Stimulated activated CD8-positive, alpha-beta memory T cell treated with anti-CD3 and anti-CD28 coated beads, Interleukin-15, amount 100 ng/mL, for 1 hour (primary cell): ENCODE measurements at regions not wholly inside any gene's neighbourhood (a gene's known extent, or its start where the extent isn't known, plus 50 kb on each side); places are given as distances from the start of the nearest gene placed in this dataset.
"Not testable (repeated sequence)": the region's sequence is repeated elsewhere in the genome, so short reads cannot be mapped to it uniquely, and the experiment has no call there.

ENCODE experiments used
- DNase-seq: peaks from one replicate; pipeline ENCODE4 v3.0.0-alpha.2; 2020; ENCODE audit warnings: low read depth

- DNase-seq = no peak
Observed at GRCh38 chr3:170705131-170705530, 119.3 kb upstream of the SLC7A14 start.

DNA sequence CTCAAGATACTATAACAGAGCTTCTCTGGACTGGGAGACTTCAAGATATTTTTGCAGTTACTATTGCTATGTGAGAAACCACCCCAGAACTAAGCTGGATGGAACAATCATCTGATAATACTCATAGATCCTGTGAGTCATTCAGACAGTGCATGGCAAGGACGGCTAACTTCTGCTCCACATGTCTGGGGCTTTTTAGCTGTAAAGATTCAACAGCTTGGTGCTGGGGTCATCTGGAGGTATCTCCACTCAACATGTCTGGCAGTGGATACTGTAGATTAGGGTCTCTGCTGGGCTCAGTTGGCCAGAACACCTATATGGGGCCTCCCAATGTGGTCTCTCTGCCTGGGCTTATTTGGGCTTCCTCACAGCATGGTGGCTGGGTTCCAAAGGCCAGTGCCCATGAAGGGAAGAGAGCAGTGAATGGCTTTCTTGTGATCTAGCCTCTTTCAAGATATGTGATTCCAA lies 117.3 kb upstream of the SLC7A14 start:
- DNase-seq = no peak

- no peak for DNase-seq
Observed at GRCh38 chr3:170701696-170702678, 116.1 kb upstream of the SLC7A14 start.

DNA sequence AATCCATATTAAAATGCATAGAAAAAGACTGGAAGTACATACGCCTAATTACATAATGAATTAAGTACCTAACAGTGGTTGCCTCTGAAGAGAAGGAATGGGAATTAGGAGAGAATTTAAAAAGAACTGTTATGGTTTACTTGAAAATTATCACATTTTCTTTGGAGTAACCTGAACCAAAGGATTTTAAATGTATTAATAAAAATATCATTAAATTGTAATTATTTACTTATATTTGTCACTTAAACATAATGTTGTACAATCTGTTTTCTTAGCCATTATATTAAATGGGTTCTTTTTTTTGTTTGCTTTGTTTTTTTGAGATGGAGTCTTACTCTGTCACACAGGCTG lies 114.2 kb upstream of the SLC7A14 start:
- no peak for DNase-seq

GRCh38 chr3:170699158-170700053 lies 113.5 kb upstream of the SLC7A14 start:
- DNase-seq = no peak

DNA sequence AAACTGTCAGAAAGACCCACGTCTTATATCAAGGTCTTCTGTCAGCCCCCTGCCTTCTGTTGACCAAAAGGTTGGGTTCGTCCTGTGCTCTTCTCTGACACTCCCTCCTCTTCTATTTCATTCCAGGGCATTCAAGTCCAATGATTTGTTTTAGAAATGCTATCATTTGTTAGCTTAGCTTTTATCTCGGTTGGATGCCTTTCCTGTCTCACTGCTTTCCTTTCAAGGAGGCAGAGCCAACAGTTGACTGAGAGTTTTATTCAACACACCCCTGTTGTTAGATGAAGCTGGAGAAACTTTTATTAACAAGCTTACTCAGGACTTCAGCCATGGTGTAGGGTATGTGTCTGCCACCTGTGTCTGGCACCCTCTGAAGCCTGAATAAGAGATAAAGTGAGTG lies 112.0 kb upstream of the SLC7A14 start:
- no peak for DNase-seq

DNA sequence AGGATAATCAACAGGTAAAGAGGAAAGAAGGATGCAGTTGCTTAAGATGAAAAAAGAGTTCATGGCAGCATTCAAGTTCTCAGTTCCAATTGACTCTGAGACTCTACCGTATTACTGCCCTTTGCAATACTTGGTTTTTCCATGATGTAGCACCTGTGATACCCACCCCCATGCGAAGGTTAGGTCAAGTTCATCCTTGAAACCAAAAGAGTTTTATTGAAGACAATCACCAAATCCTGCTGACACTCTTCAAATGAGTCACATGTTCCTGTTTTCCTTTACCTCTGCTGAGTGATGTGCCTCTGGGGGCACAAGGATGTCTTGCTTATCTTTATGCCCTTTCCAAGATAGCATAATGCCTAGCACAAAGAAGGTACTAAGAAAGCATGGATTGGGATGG lies 111.3 kb upstream of the SLC7A14 start:
- no peak for DNase-seq

- DNase-seq = no peak
Observed at GRCh38 chr3:170695486-170696064, 109.7 kb upstream of the SLC7A14 start.

DNA sequence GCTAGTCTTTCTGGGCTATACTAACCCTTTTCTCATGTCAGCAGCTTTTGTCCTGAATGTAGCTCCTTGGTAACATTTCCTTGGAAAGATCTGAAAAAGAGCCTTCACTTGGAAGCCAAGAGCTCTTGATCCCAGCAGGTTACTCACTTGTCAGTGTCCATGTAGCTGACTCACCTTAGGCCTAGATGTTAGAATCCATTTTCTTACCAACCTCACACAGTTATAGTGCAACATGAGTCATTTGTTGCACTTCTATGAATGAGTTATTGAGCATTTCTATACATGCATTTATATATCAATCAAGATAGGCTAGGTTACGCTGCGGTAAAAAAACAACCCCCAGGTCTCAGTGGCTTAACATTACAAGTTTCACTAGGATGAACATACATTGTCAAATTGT lies 106.8 kb upstream of the SLC7A14 start:
- no peak for DNase-seq

- no peak for DNase-seq
Observed at GRCh38 chr3:170690661-170690981, 104.7 kb upstream of the SLC7A14 start.

DNA sequence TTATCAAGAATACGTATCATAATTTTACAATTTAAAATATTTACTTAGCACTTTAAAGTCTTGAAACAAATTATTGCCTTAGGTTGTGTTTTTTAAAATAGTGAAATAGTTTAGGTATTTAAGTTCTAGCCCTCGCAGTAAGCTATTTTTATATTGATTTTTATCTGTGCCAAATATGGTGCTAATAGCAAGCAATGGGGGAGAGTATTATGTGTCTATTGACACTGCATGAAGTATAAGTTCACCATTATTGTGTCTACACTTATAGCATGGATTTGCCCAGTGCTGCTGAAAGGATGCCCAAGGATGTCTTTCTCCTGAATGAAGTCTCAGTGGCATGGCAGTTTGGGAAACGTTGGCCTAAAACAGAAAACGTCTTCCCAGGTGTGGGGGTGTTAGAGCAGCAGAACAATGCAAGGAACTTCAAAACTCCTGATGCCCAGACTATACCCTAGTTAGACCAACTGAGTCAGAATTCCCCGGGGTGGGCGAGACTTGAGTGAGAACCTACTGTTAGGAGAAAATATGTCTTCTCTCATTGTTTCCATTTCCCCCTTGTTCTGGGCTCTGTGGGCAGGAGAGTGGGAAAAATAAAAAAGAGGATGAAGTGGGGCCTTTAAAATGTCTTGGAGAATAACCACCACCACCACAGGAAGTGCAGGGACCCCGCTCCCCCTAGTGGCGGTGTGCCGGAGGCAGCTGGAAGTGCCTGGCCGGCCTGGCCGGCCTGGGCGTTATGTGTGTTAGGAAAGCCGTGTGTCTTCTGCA lies 104.2 kb upstream of the SLC7A14 start:
- DNase-seq = peak; percentile 13

- DNase-seq = no peak
Observed at GRCh38 chr3:170689296-170689829, 103.5 kb upstream of the SLC7A14 start.

GRCh38 chr3:170688222-170688621 lies 102.3 kb upstream of the SLC7A14 start:
- DNase-seq = not testable (repeated sequence)

- DNase-seq = no peak
Observed at GRCh38 chr3:170680593-170680992, 94.7 kb upstream of the SLC7A14 start.

DNA sequence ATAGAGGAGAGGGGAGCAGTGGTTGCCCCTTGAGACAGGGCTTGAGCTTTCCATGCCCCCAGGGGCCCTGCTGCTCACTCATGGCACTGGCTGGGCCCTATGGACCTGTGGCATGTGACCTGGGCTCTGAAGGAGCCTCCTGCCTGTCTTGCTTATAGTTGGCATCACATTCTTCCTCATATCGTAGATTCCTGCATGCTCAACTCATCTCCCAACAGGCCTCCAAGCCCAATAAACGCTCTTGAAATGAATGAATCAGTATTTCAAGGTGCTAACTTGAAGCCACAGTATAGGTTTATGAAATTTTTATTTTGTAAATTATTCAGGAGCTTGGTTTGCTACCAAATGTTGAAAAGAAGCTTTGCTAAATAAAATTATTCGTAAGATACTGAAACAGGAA lies 93.3 kb upstream of the SLC7A14 start:
- no peak for DNase-seq

DNA sequence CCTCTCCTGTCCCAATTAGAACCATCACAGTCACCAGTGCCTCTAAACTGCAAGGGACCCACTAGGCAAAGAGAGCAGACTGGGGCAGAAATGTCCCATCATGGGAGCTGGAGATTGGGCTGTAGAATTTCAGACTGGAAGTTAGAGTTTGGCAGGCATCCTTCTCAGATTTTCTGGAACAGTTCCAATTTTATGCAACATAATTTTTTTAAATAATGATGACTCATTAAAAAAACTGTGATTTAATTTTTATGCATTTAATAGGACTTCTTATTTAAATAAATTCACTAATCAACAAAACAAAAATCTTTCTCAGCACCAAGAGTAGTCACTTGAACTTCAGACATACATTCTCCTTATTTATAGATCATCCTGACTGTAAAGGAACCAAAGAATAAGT lies 84.6 kb upstream of the SLC7A14 start:
- no peak for DNase-seq

DNA sequence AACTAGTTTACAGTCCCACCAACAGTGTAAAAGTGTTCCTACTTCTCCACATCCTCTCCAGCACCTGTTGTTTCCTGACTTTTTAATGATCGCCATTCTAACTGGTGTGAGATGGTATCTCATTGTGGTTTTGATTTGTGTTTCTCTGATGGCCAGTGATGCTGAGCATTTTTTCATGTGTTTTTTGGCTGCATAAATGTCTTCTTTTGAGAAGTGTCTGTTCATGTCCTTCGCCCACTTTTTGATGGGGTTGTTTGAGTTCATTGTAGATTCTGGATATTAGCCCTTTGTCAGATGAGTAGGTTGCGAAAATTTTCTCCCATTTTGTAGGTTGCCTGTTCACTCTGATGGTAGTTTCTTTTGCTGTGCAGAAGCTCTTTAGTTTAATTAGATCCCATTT lies 77.1 kb upstream of the SLC7A14 start:
- not testable (repeated sequence) for DNase-seq

DNA sequence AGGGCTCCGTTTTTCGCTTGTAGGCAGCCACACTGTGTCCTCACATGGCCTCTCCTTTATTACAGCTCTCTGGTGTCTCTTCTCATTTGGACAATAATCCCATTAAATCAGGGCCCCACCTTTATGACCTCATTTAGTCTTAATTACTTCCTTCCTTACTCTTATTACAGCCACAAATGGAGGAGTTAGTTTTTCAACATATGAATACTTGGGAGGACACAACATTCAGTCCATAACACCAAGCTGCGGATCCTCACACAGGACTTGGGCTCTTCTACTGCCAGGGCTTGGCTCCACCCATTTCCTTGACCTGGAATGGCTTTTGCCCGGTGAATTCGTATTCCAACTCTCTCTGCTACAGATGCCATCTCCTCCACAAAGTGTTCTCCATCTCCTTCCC lies 74.3 kb upstream of the SLC7A14 start:
- no peak for DNase-seq

DNA sequence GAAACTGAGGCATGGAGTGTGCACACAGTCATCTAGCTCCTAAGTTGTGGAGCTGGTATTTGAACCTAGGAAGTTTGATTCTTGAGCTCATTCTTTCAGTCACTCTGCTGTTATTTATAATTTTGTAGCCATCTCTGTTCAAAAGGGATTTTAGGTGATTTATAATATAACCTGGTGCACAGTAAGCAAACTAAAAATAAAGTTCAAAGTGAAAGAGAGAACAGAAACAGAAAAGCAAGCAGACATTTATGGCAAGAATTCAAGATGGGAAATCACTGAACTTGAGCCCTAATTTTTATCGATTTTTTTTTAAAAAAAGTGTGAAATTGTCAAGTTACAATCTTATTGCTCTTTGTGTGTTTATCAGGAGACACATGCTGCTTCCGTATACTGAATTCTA lies 71.4 kb upstream of the SLC7A14 start:
- DNase-seq = no peak

DNA sequence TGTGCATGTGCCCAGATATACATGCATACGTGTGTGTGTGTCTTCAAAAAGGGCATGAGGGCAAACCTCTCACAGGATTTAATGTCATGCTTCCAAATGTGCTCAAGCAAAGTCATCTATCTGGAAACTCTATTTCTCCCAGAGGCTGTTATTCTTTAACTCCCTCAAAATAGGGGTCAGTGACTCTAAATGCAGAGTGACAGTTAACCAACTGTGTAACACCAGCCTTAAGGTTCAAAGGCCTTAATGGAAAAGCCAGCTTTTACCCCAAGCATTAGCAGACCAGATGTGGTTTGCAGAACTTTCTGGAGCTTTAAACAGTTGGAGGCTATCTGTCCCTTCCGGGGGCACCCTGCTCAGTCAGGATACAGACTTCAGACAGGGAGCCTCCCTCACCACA lies 70.4 kb upstream of the SLC7A14 start:
- no peak for DNase-seq

DNA sequence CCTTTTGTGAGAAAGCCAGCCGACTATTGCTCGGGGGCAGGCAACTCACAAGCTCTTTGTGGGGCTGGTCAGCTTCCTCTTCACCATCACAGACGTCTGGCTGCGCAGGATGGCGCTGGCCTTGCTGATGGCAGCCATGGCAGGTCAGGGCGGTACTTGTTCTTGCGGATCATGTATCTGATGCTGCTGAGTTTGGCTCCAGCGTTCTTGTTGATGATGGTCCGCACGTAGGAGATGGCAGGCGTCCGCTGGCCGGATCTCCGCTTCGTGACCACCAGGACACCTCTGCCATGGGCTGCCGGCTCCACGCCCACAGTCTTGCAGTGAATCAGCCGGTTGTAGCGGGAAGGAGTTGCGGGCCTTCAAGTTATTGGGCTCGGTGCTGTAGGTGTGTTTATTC lies 67.9 kb upstream of the SLC7A14 start:
- no peak for DNase-seq
